ENCODE measurements at regions not wholly inside any gene's neighbourhood (a gene's known extent, or its start where the extent isn't known, plus 50 kb on each side); places are given as distances from the start of the nearest gene placed in this dataset.

- TF ChIP-seq POLR2A (IDR thresholded peaks at IDR 0.05) = no peak
- no peak for TF ChIP-seq EP300 (IDR thresholded peaks at IDR 0.05)
- no peak for TF ChIP-seq CTCF (IDR thresholded peaks at IDR 0.05)
Measured at GRCh38 chr14:25375639-25376038, 325.7 kb upstream of the STXBP6 start.

All from suprapubic skin (tissue), 3 donors.